Fibroblast of the aortic adventitia (primary cell): ENCODE measurements at regions not wholly inside any gene's neighbourhood (a gene's known extent, or its start where the extent isn't known, plus 50 kb on each side); places are given as distances from the start of the nearest gene placed in this dataset.
"Not testable (repeated sequence)": the region's sequence is repeated elsewhere in the genome, so short reads cannot be mapped to it uniquely, and the experiment has no call there.

Experiments used
- DNase-seq: peaks from one replicate; pipeline ENCODE4 v3.0.0-alpha.2; 2010; ENCODE audit warnings: low read depth
- H3K4me3 ChIP-seq: 2 replicates; pipeline ENCODE4 v1.5.1; 2011; ENCODE audit warnings: low read depth, mild to moderate bottlenecking, control low read depth, low read length, moderate library complexity
- CTCF ChIP-seq: IDR thresholded peaks from 2 replicates; pipeline ENCODE4 v1.5.1; 2011; ENCODE audit warnings: mild to moderate bottlenecking, low read length, control low read depth, inconsistent platforms; ENCODE audit not compliant: insufficient read depth

- no peak for TF ChIP-seq CTCF
- no peak overlapping the region for H3K4me3 ChIP-seq
- DNase-seq, result peak; percentile 41
These were observed 184.2 kb upstream of the COL3A1 start for GRCh38 chr2:188789951-188790350.

- H3K4me3 ChIP-seq, DNase-seq: not testable (repeated sequence)
These were observed 179.7 kb upstream of the COL3A1 start for GRCh38 chr2:188794453-188794852.

- TF ChIP-seq CTCF, result no peak
- no peak overlapping the region for H3K4me3 ChIP-seq
- DNase-seq, result no peak
These were observed 178.4 kb upstream of the COL3A1 start for GRCh38 chr2:188795762-188796161.

- no peak for DNase-seq
- TF ChIP-seq CTCF, result no peak
- no peak overlapping the region for H3K4me3 ChIP-seq
These were observed 176.8 kb upstream of the COL3A1 start for GRCh38 chr2:188797371-188797770.

- no peak for TF ChIP-seq CTCF
- DNase-seq, result peak; percentile 75
- H3K4me3 ChIP-seq, result no peak overlapping the region
These were observed 176.0 kb upstream of the COL3A1 start for GRCh38 chr2:188798159-188798558.

GRCh38 chr2:188805219-188805618 lies 169.0 kb upstream of the COL3A1 start:
- TF ChIP-seq CTCF, result no peak
- DNase-seq, result no peak
- H3K4me3 ChIP-seq, result no peak overlapping the region

GRCh38 chr2:188808947-188809355 lies 165.2 kb upstream of the COL3A1 start:
- DNase-seq, result peak; percentile 91
- H3K4me3 ChIP-seq, result no peak overlapping the region
- TF ChIP-seq CTCF, result no peak

- no peak for TF ChIP-seq CTCF
- peak; percentile 96 for DNase-seq
- H3K4me3 ChIP-seq, result no peak overlapping the region
These were observed 163.6 kb upstream of the COL3A1 start for GRCh38 chr2:188810586-188810985.
